Activated CD4-positive, alpha-beta T cell treated with anti-CD3 and anti-CD28 coated beads, Interleukin-2, amount 10 ng/mL, durations not matched to agents 7 days and 5 days (primary cell): ENCODE measurements at regions not wholly inside any gene's neighbourhood (a gene's known extent, or its start where the extent isn't known, plus 50 kb on each side); places are given as distances from the start of the nearest gene placed in this dataset.

Experiments used
- CTCF ChIA-PET: fragments of 350-600 bp; sonication (Branson Sonifier 250); formaldehyde crosslinking; loops from one replicate; lab custom pipeline; 2021; ENCODE audit warnings: antibody characterized with exemption; lab: Charles Lee
- POLR2A ChIA-PET: fragments of 350-600 bp; sonication (Branson Sonifier 250); formaldehyde crosslinking; loops from one replicate; lab custom pipeline; 2021; ENCODE audit warnings: antibody characterized with exemption; lab: Charles Lee
- DNase-seq: peaks from one replicate; pipeline ENCODE4 v3.0.0-alpha.2; 2020
- H3K27ac Mint-ChIP-seq: one replicate; pipeline ENCODE4 v1.8.0; 2021; ENCODE audit warnings: mild to moderate bottlenecking, moderate library complexity, mixed read lengths
- H3K27me3 Mint-ChIP-seq: one replicate; pipeline ENCODE4 v1.8.0; 2021; ENCODE audit warnings: mixed read lengths
- H3K36me3 Mint-ChIP-seq: one replicate; pipeline ENCODE4 v1.8.0; 2021; ENCODE audit warnings: low read depth, mixed read lengths
- H3K4me1 Mint-ChIP-seq: one replicate; pipeline ENCODE4 v1.8.0; 2021; ENCODE audit warnings: mixed read lengths
- H3K4me3 Mint-ChIP-seq: one replicate; pipeline ENCODE4 v1.8.0; 2021; ENCODE audit warnings: mild to moderate bottlenecking, moderate library complexity, mixed read lengths
- H3K9me3 Mint-ChIP-seq: one replicate; pipeline ENCODE4 v1.8.0; 2021; ENCODE audit warnings: mixed read lengths

DNA sequence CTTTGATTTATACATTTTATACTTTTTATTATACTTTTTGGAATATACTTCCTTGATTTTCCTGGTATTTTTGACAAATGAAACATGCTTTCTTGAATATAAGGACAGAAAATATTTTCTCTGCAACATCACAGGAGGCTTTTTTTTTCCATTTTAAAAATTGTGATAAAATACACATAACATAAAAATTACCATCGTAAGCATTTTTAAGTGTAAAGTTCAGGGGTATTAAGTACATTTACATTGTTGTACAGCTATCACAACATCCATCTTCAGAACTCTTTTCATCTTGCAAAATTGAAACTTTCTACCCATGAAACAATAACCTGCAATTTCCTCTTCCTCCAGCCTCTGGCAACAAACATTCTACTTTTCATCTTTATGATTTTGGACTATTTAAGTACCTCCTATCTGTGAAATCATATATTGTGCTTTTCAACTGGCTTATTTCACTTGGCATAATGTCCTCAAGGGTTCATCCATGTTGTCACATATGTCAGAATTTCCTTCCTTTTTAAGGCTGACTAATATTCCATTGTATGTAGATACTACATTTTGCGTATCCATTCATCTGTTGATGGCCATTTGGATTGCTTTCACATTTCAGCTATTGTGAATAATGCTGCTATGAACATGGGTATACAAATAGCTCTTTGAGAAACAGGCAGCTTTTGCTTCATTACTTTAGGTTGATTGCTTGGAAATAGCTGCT, 412.6 kb downstream of the RAPGEF2 start:
- Mint-ChIP-seq H3K36me3 (no peaks in the 10 kb centered on the region), H3K9me3 (no peaks in the 10 kb centered on the region), H3K4me1 (no peaks in the 10 kb centered on the region), H3K4me3 (no peak overlapping the region), H3K27me3 (no peaks in the 10 kb centered on the region), H3K27ac (no peak overlapping the region)
- ChIA-PET CTCF (no interaction called here), POLR2A (no interaction called here)
- no peak for DNase-seq

DNA sequence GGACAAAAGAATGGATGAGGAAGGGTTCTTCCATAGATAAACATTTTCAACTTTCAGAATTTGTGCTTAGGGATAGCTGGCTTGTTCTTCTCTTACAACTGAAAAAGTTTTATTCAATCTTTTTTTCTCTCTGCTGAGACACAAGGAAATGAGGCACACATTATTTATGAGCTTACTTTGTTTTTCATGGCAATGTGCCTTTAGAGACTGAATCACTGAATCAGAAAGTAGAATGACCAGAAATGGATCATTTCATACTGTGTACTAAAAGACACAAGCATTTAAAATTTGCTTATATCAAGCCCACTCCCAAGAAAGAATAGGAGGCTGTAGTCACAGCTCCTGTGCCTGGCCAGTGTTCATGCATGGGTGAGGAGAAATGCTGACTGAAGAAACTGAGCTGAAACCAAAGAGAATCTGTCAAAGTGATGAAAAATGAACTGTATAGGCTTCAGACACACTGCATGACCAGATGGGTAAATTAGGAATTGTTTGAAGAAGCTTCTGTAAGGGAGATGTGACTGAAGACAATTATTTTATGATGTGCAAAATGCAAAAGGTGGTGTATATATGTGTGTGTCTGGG, 413.8 kb downstream of the RAPGEF2 start:
- Mint-ChIP-seq H3K27ac (no peak overlapping the region), H3K9me3 (no peaks in the 10 kb centered on the region), H3K4me3 (no peak overlapping the region), H3K27me3 (no peaks in the 10 kb centered on the region), H3K36me3 (no peaks in the 10 kb centered on the region), H3K4me1 (no peaks in the 10 kb centered on the region)
- CTCF ChIA-PET, result no interaction called here
- no peak for DNase-seq
- POLR2A ChIA-PET, result no interaction called here

DNA sequence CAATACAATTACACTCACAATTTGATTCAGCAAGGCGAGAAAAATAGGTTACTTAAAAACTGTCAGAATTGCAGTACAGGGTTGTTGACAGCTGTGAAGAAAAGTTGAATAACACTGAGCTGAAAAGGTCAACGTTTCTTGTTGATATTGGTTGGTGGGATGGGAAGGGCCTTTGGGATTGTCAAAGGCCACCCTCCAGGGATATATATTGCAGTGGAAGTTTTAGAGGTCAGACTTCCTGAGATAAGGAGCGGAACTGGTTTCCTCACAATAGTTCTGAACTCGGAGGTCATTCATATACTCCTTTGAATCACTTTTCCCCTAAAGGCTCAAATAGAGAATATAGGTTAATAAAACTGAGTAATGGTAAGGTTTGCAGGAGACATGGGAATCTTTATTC, 417.2 kb downstream of the RAPGEF2 start:
- Mint-ChIP-seq H3K27me3 (no peaks in the 10 kb centered on the region), H3K27ac (no peak overlapping the region), H3K36me3 (no peaks in the 10 kb centered on the region), H3K9me3 (no peaks in the 10 kb centered on the region), H3K4me1 (no peaks in the 10 kb centered on the region), H3K4me3 (no peak overlapping the region)
- POLR2A ChIA-PET, result no interaction called here
- CTCF ChIA-PET, result no interaction called here
- no peak for DNase-seq

DNA sequence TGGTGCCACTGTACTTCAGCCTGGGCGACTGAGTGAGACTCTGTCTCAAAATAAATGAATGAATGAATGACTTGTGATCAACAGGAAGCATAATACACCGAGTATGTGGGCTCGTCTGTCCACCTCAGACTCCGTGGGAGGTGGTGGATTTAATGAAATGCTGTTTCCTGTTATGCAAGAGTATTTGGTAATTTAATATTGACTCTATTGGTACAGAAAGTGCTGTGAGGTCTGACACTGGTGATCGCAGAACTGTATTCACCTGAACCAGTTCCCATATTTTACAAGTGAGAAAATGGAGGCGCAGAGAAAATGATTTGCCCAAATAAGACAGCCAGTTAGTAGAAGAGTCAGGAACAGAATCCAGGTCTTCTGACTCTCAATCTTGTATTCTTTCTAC, 423.3 kb downstream of the RAPGEF2 start:
- no peak overlapping the region for H3K4me3 Mint-ChIP-seq
- no peaks in the 10 kb centered on the region for H3K27me3 Mint-ChIP-seq
- no peak overlapping the region for H3K27ac Mint-ChIP-seq
- no peaks in the 10 kb centered on the region for H3K36me3 Mint-ChIP-seq
- no peaks in the 10 kb centered on the region for H3K9me3 Mint-ChIP-seq
- CTCF ChIA-PET, result no interaction called here
- H3K4me1 Mint-ChIP-seq, result no peaks in the 10 kb centered on the region
- POLR2A ChIA-PET, result no interaction called here
- DNase-seq, result no peak

DNA sequence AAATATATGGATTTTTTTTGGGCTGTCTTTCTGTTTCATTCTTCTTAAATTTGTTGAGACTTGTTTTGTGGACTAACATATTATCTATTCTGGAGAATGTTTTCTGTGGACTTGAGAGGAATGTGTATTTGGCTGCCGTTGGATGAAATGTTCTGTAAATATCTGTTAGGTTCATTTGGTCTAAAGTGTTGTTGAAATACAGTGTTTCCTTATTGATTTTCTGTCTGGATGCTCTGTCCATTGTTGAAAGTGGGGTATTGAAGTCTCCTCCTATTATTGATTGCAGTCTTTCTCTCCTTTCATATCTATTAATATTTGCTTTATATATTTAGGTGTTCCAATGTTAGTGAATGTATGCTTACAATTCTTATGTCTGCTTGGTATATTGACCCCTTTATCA, 431.8 kb downstream of the RAPGEF2 start:
- ChIA-PET POLR2A (no interaction called here), CTCF (no interaction called here)
- Mint-ChIP-seq H3K36me3 (no peaks in the 10 kb centered on the region), H3K27me3 (no peaks in the 10 kb centered on the region), H3K4me3 (no peak overlapping the region), H3K4me1 (no peaks in the 10 kb centered on the region), H3K27ac (no peak overlapping the region), H3K9me3 (peaks cover 11% of the 10 kb centered on the region)
- no peak for DNase-seq

DNA sequence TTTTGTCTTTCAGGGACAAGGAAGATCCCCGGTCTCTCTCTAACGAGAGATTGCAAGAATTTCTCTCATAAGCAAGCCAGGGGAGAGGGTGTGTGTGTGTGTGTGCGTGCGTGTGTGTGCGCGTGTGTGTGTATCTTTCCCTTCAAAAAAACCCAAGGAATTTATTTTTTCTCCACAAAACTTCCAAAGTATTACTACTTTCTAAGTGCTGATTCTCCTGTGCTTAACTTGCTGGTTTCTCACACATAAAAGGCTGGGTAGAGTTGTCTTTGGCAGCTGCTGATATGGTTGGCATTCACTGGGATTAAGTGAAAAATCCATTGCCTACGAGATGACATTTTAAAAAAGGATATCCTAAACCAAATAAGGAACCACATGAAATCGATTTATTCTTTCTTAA, 435.7 kb downstream of the RAPGEF2 start:
- Mint-ChIP-seq H3K9me3 (peaks cover 11% of the 10 kb centered on the region), H3K4me3 (no peak overlapping the region), H3K27ac (no peak overlapping the region), H3K27me3 (no peaks in the 10 kb centered on the region), H3K36me3 (no peaks in the 10 kb centered on the region), H3K4me1 (no peaks in the 10 kb centered on the region)
- DNase-seq, result no peak
- ChIA-PET POLR2A (no interaction called here), CTCF (no interaction called here)

DNA sequence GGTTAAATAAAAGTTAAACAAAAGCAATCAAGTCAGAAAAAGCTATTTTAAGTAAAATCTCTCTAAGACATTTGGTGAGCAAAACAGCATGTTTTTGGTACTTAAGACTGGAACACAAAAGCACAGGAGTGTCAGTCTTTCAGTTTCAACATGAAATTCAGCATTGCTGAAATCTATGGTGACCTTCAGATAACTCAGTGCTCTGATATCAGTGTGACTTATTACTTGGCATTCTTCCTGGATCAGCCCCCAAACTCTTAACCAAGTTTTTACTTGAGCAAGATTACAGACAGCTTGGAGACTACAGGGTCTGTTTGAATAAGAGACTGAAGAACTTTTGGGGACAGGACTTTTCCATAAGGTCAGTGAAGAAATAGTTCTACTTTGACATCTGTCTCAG, 437.2 kb downstream of the RAPGEF2 start:
- no peak overlapping the region for H3K27ac Mint-ChIP-seq
- no peaks in the 10 kb centered on the region for H3K4me1 Mint-ChIP-seq
- ChIA-PET CTCF (no interaction called here), POLR2A (no interaction called here)
- DNase-seq, result no peak
- H3K27me3 Mint-ChIP-seq, result no peaks in the 10 kb centered on the region
- H3K36me3 Mint-ChIP-seq, result no peaks in the 10 kb centered on the region
- no peak overlapping the region for H3K4me3 Mint-ChIP-seq
- H3K9me3 Mint-ChIP-seq, result peaks cover 11% of the 10 kb centered on the region

DNA sequence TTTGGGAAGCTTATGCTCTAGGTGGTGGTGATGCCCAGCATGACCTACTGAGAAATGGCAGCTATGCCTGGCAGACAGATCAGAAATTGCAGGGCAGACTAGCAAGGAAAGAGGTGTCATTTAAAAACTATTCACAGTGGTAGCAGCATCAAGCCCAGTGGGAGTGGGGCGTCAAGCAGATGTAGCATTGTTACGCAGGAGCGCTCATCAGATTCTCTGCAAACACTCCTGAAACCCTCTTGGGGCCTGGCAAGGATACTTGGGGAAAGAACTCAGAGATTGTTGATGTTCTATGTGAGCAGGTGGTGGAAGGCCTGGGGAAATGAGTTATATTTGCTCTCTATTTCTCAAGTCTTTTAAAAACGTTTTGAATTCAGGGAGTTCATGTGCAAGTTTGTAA, 437.6 kb downstream of the RAPGEF2 start:
- CTCF ChIA-PET, result no interaction called here

DNA sequence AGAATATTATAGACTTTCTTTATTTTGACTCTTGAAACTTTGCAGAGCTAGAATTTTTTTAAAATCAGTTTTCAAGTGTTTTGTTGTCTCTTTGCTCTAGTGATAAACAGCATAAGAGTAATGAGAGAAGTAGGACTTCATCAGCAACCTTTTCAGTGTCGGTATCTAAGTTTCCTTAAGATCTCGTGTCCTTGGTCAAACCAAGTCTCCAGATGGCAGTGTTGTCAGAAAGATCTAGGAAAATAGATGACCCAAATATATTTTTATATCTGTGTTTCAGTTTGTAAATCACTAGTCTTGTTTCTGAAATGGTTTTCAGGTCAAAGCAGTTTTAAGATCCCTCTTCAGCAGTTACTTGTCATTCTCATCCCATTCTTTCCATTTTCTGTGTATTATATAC, 438.3 kb downstream of the RAPGEF2 start:
- CTCF ChIA-PET, result no interaction called here
- DNase-seq, result no peak
- peaks cover 8% of the 10 kb centered on the region for H3K9me3 Mint-ChIP-seq
- no peaks in the 10 kb centered on the region for H3K27me3 Mint-ChIP-seq
- POLR2A ChIA-PET, result no interaction called here
- H3K4me3 Mint-ChIP-seq, result no peak overlapping the region
- no peak overlapping the region for H3K27ac Mint-ChIP-seq
- H3K36me3 Mint-ChIP-seq, result no peaks in the 10 kb centered on the region
- no peaks in the 10 kb centered on the region for H3K4me1 Mint-ChIP-seq

More for the DNA sequence above, 437.6 kb downstream of the RAPGEF2 start:
- no peak overlapping the region for H3K27ac Mint-ChIP-seq
- POLR2A ChIA-PET, result no interaction called here
- no peaks in the 10 kb centered on the region for H3K36me3 Mint-ChIP-seq
- peaks cover 11% of the 10 kb centered on the region for H3K9me3 Mint-ChIP-seq
- no peaks in the 10 kb centered on the region for H3K4me1 Mint-ChIP-seq
- no peak for DNase-seq
- H3K4me3 Mint-ChIP-seq, result no peak overlapping the region
- no peaks in the 10 kb centered on the region for H3K27me3 Mint-ChIP-seq

DNA sequence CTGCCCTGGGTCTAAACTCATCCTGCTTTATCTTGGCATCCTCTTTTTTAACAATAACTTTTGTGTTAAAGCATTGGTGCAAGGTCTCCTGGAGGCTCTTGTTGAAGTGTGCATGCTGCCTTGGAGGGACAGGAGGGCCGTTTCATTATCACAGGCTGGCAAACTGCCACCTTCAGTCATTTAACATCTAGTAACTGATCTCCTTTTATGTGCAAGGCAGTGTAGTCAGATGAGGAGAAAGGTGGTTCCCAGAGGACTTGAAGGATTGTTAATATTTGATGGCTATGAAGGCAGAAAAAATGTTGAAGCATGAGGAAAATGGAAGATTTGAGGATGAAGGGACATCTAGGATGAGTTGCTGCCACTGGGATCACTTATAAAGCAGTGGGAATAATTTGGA, 439.4 kb downstream of the RAPGEF2 start:
- Mint-ChIP-seq H3K27me3 (no peaks in the 10 kb centered on the region), H3K9me3 (no peaks in the 10 kb centered on the region), H3K36me3 (no peaks in the 10 kb centered on the region), H3K4me3 (no peak overlapping the region), H3K4me1 (no peaks in the 10 kb centered on the region), H3K27ac (no peak overlapping the region)
- DNase-seq, result no peak
- ChIA-PET POLR2A (no interaction called here), CTCF (no interaction called here)

DNA sequence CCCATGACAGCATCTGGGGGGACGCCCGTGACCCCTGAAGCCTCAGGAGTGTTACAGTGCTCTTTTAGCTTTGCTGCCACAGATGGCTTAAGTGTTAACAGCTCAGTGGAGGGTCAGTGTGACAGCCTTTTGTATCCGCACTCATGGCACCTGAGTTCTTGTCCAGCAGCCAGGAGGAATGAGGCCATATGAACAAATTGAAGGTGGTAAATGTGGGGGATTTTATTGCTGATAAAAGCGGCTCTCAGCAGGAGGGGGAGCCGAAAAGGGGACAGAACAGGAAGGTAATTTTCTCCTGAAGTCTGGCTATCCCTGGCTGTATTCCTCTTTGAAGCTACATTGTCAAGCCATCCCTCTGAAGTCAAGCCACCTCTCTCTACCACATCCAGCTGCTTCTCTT, 441.0 kb downstream of the RAPGEF2 start:
- Mint-ChIP-seq H3K27ac (no peak overlapping the region), H3K4me1 (no peaks in the 10 kb centered on the region), H3K27me3 (no peaks in the 10 kb centered on the region), H3K36me3 (no peaks in the 10 kb centered on the region), H3K4me3 (no peak overlapping the region), H3K9me3 (no peaks in the 10 kb centered on the region)
- POLR2A ChIA-PET, result no interaction called here
- DNase-seq, result no peak
- CTCF ChIA-PET, result interaction anchor here (1.4 kb wide), 1 partner anchor 13 kb away, joined by 3 read pairs; no protein-coding TSS in a partner anchor

DNA sequence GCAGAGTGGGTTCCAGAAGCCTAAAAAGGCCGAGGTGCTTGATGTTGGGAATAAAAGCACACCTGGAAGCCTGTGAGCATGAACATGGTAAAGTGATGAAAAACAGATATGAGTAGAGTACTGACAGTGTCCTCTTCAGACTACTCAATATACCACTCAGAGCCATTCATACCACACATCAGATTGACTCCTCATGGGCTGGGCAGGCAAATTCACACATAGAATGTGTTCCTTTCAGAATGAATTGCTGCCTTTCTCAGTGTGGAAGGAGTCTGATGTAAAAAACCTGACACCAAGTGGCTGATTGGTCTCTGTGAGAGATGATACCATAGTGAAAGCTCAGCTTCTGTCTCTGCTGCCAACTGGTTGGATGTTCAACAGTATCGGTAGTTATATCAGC, 442.7 kb downstream of the RAPGEF2 start:
- H3K4me1 Mint-ChIP-seq, result no peaks in the 10 kb centered on the region
- H3K27ac Mint-ChIP-seq, result no peak overlapping the region
- ChIA-PET POLR2A (no interaction called here), CTCF (no interaction called here)
- H3K36me3 Mint-ChIP-seq, result no peaks in the 10 kb centered on the region
- no peak for DNase-seq
- H3K27me3 Mint-ChIP-seq, result no peaks in the 10 kb centered on the region
- H3K9me3 Mint-ChIP-seq, result no peaks in the 10 kb centered on the region
- no peak overlapping the region for H3K4me3 Mint-ChIP-seq

DNA sequence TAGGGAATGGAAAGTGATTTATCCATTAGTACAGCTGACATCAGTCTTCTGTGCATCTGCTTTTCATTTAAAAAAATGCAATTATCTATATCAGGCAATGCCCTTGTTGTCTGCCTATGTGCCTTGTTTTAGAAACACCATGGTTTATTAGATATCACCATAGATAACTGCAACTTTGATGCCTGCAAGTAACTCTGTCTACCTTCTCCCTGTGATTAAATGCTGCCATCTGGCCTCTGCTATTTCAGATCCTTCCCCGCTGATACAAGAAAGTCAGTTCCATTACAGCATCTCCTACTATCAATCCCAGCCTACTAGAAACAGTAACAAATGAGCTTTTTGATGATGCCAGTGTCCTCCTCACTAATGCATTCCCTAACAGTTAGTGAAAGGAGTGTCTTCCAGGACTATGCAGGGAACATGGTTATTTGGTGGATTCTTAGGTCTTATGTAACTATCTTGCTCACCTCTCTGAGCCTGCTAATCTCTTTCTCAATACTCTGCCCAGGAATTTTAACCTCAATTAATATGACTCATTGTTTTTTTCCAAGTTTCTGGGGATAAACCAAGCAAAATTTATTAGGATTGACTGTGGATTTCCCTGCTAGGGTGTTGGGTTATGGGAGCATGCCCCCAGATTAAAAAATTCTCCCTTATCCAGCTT, 444.9 kb downstream of the RAPGEF2 start:
- no peaks in the 10 kb centered on the region for H3K36me3 Mint-ChIP-seq
- no peak overlapping the region for H3K27ac Mint-ChIP-seq
- H3K9me3 Mint-ChIP-seq, result no peaks in the 10 kb centered on the region
- CTCF ChIA-PET, result no interaction called here
- POLR2A ChIA-PET, result no interaction called here
- H3K4me1 Mint-ChIP-seq, result no peaks in the 10 kb centered on the region
- no peak for DNase-seq
- no peak overlapping the region for H3K4me3 Mint-ChIP-seq
- H3K27me3 Mint-ChIP-seq, result no peaks in the 10 kb centered on the region
